ENCODE measurements at regions not wholly inside any gene's neighbourhood (a gene's known extent, or its start where the extent isn't known, plus 50 kb on each side); places are given as distances from the start of the nearest gene placed in this dataset.

- ATAC-seq = no peak
- no peak for TF ChIP-seq PPARA (CRISPR knock-in tag; IDR thresholded peaks at IDR 0.05; ENCODE audit: borderline replicate concordance)
- TF ChIP-seq RARB (CRISPR knock-in tag; IDR thresholded peaks at IDR 0.05) = no peak
- no peak for TF ChIP-seq TCF4 (CRISPR knock-in tag; IDR thresholded peaks at IDR 0.05; ENCODE audit: borderline replicate concordance)
- TF ChIP-seq ZNF565 (CRISPR knock-in tag; conservative IDR thresholded peaks at IDR 0.05; ENCODE audit: low read depth) = no peak
- TF ChIP-seq CREB5 (CRISPR knock-in tag; IDR thresholded peaks at IDR 0.05; ENCODE audit: low read depth) = no peak
- TF ChIP-seq ZC3H10 (CRISPR knock-in tag; IDR thresholded peaks at IDR 0.05) = no peak
- no peak for TF ChIP-seq OSR1 (CRISPR knock-in tag; IDR thresholded peaks at IDR 0.05)
- no peak for TF ChIP-seq ZFP30 (CRISPR knock-in tag; IDR thresholded peaks at IDR 0.05)
- no peak for TF ChIP-seq SNAI2 (CRISPR knock-in tag; IDR thresholded peaks at IDR 0.05)
- TF ChIP-seq, protein P1, sequence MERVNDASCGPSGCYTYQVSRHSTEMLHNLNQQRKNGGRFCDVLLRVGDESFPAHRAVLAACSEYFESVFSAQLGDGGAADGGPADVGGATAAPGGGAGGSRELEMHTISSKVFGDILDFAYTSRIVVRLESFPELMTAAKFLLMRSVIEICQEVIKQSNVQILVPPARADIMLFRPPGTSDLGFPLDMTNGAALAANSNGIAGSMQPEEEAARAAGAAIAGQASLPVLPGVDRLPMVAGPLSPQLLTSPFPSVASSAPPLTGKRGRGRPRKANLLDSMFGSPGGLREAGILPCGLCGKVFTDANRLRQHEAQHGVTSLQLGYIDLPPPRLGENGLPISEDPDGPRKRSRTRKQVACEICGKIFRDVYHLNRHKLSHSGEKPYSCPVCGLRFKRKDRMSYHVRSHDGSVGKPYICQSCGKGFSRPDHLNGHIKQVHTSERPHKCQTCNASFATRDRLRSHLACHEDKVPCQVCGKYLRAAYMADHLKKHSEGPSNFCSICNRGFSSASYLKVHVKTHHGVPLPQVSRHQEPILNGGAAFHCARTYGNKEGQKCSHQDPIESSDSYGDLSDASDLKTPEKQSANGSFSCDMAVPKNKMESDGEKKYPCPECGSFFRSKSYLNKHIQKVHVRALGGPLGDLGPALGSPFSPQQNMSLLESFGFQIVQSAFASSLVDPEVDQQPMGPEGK (CRISPR knock-in tag; IDR thresholded peaks at IDR 0.05; ENCODE audit: borderline replicate concordance) = no peak
- TF ChIP-seq ARNTL (CRISPR knock-in tag; IDR thresholded peaks at IDR 0.05; ENCODE audit: borderline replicate concordance, low read depth) = no peak
- TF ChIP-seq CSDC2 (CRISPR knock-in tag; IDR thresholded peaks at IDR 0.05) = no peak
- TF ChIP-seq ZFP3 (CRISPR knock-in tag; IDR thresholded peaks at IDR 0.05) = no peak
Measured at GRCh38 chr12:114762490-114763110, 78.6 kb upstream of the TBX3 start.

DNA sequence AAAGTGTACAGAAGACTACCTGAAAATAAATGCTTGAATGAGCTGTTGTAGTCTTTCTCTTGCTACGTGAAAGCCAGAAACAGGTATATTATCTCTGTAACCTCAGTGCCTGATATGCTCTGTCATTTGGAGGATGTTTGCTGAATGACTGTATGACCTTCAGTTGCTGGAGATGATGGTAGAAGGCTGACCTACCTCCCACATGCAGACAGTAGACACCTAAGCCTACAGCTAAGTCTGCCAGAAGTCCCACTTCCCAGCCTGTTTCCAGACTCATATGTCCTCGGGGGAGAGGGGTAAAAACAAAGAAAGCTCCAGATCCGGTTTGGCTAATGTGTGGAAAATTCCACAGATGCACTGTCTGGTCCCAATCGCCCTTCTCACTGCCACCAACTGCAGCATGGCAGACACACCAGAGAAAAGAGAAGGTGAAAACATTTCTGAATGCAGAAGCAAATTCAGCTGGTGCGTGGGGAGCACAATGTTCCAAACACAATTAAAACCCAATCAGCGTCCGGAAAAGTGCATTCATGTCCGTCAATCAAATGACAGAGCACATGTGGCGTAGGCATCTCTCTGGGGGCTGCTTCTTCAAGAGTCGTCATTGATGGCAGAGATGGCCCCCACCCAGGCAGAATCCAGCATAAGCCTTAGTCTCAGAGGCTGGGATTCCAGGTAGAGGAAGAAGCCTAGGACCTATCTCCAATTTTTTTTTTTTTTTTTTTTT, 76.3 kb upstream of the TBX3 start:
- TF ChIP-seq ARNTL (CRISPR knock-in tag; IDR thresholded peaks at IDR 0.05; ENCODE audit: borderline replicate concordance, low read depth) = no peak
- TF ChIP-seq ZFP30 (CRISPR knock-in tag; IDR thresholded peaks at IDR 0.05) = no peak
- TF ChIP-seq ZFP3 (CRISPR knock-in tag; IDR thresholded peaks at IDR 0.05) = no peak
- no peak for TF ChIP-seq SNAI2 (CRISPR knock-in tag; IDR thresholded peaks at IDR 0.05)
- TF ChIP-seq TOX (CRISPR knock-in tag; IDR thresholded peaks at IDR 0.05; ENCODE audit: borderline replicate concordance) = no peak
- TF ChIP-seq RARB (CRISPR knock-in tag; IDR thresholded peaks at IDR 0.05) = no peak
- TF ChIP-seq PPARA (CRISPR knock-in tag; IDR thresholded peaks at IDR 0.05; ENCODE audit: borderline replicate concordance) = no peak
- no peak for TF ChIP-seq POU6F1 (CRISPR knock-in tag; IDR thresholded peaks at IDR 0.05; ENCODE audit: borderline replicate concordance, low read depth)
- no peak for TF ChIP-seq ESRRG (CRISPR knock-in tag; IDR thresholded peaks at IDR 0.05)
- TF ChIP-seq ZNF70 (CRISPR knock-in tag; IDR thresholded peaks at IDR 0.05) = no peak
- TF ChIP-seq OSR1 (CRISPR knock-in tag; IDR thresholded peaks at IDR 0.05) = no peak
- TF ChIP-seq, protein P1 (CRISPR knock-in tag; IDR thresholded peaks at IDR 0.05; ENCODE audit: borderline replicate concordance) = no peak
- TF ChIP-seq CSDC2 (CRISPR knock-in tag; IDR thresholded peaks at IDR 0.05) = no peak
- no peak for TF ChIP-seq ZC3H10 (CRISPR knock-in tag; IDR thresholded peaks at IDR 0.05)
- no peak for ATAC-seq

GRCh38 chr12:114759635-114760034, 75.7 kb upstream of the TBX3 start:
- no peak for TF ChIP-seq BACH2 (CRISPR knock-in tag; IDR thresholded peaks at IDR 0.05; ENCODE audit: borderline replicate concordance)
- no peak for ATAC-seq

DNA sequence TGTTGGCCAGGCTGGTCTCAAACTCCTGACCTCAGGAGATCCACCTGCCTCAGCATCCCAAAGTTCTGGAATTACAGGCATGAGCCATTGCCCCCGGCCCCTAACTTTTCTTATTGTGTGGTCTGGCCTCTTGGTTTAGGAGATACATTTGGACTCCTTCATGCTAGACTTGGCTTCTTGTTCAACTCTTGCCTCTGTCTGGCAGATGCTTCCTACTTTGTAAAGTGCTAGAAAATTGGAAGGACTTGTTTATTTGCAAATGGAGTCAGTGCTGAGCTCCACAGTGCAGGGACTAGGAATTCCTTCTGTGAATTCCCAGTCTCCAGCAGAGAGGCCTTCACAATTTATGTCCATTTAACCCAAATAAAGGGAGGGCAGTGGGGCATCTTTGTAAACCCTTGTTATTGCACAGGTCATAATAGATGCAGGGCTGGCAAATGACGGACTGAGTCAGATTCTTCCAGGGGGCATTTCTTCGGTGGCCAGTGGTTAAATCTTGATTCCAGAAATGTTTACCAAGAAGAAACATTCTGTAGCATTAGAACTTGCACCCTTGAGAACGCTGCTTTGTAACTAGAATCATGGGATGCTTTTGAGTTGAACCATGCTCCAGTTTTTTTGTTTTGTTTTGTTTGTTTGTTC, 73.8 kb upstream of the TBX3 start:
- ATAC-seq = no peak
- TF ChIP-seq ZNF565 (CRISPR knock-in tag; conservative IDR thresholded peaks at IDR 0.05; ENCODE audit: low read depth) (no peak), BACH2 (CRISPR knock-in tag; IDR thresholded peaks at IDR 0.05; ENCODE audit: borderline replicate concordance) (no peak), TCF4 (CRISPR knock-in tag; IDR thresholded peaks at IDR 0.05; ENCODE audit: borderline replicate concordance) (no peak), ZNF70 (CRISPR knock-in tag; IDR thresholded peaks at IDR 0.05) (no peak), ZNF8 (CRISPR knock-in tag; IDR thresholded peaks at IDR 0.05) (no peak), PPARA (CRISPR knock-in tag; IDR thresholded peaks at IDR 0.05; ENCODE audit: borderline replicate concordance) (no peak), ESRRG (CRISPR knock-in tag; IDR thresholded peaks at IDR 0.05) (no peak), TSHZ2 (CRISPR knock-in tag; IDR thresholded peaks at IDR 0.05) (no peak)
- TF ChIP-seq, protein P2, sequence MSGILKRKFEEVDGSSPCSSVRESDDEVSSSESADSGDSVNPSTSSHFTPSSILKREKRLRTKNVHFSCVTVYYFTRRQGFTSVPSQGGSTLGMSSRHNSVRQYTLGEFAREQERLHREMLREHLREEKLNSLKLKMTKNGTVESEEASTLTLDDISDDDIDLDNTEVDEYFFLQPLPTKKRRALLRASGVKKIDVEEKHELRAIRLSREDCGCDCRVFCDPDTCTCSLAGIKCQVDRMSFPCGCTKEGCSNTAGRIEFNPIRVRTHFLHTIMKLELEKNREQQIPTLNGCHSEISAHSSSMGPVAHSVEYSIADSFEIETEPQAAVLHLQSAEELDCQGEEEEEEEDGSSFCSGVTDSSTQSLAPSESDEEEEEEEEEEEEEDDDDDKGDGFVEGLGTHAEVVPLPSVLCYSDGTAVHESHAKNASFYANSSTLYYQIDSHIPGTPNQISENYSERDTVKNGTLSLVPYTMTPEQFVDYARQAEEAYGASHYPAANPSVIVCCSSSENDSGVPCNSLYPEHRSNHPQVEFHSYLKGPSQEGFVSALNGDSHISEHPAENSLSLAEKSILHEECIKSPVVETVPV (CRISPR knock-in tag; IDR thresholded peaks at IDR 0.05) = no peak
